AML-193 (cell line): ENCODE measurements at regions not wholly inside any gene's neighbourhood (a gene's known extent, or its start where the extent isn't known, plus 50 kb on each side); places are given as distances from the start of the nearest gene placed in this dataset.
"Not testable (repeated sequence)": the region's sequence is repeated elsewhere in the genome, so short reads cannot be mapped to it uniquely, and the experiment has no call there.

Experiments
- DNase-seq, 2 experiments: peaks; one replicate each; lab custom pipeline; 2025; lab: John Stamatoyannopoulos, UW

GRCh38 chr9:113705306-113705927 is 170.7 kb upstream of the ZNF618 start:
- DNase-seq = no peak

DNA sequence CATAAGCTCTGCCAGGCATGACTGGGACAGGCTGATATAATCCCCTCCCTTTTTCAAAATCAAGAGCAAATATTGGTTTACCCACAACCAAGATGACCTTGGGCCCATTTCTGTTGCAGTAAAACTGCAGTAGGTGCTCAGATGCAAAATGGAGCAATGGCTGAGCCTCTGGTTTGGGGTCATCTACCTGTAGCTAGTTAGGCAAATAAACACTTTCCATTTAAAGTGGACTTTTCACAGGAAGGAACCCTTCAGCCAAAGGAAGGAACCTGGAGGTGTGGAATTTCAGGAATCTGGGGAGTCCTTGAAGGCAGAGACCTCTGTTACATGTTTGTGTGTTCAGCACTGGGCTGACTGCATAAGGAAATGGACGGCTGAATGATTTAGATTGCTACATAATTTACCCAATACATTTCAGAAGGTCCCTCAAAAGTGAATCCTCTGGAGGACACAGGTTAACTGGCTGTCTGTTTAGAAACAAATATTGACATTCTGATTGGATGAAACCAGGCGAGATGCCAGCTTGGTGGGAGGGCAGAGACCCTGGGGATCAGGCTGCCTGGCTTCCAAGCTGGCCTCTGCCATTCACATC is 170.1 kb upstream of the ZNF618 start:
- DNase-seq = no peak

DNA sequence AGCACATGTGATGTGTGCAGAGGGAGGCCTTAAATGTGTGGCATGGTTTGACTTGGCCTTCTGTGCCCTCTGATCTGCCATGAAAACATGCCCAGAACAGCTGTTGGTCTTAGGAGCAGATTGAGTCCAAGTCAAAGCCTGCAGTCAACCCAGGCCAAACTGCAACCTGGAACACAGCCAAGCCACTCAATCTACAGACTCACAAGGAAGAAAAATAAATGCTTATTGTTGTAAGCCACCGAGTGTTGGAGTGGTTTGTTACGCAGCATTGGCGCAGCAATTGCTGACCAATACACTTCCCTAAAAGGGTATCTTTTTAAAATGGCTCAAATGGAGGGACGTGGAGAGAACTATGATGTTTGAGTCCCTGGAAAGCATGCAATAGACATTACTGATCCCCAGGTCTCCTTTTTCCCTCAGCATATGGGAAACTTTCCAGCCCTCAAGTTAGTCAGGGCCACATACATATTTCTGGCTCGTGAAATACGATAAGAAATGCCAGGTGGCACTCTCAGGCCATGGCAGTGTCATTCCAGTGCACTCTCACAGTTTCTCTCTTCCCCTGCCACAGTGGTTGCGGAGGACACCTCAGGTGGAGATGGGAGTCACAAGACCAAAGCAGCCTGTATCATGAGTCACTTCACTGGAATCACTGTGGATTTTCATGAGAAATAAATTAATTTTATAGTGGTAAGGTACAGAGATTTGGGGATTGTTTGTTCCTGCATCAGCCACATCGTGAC is 168.0 kb upstream of the ZNF618 start:
- no peak for DNase-seq

GRCh38 chr9:113708821-113709713 is 167.0 kb upstream of the ZNF618 start:
- DNase-seq = no peak

DNA sequence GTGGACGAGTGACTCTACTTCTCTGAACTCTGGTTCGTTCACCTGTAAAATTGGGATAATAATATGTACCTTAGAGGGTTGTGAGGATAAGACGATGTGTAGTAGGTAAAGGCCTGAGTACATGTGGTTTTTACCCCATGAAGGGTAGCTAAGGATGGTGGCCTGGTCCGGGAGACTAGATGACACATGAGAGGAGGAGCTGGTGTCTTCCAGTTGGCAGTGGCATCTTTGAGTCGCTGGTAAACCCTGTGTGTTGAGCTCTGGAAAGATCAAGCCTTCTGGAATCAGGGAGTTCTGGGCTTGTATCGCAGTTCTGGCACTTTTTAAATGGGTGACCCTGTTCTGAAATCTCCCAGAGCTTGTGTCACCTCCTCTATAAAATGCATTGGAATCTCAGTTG is 166.4 kb upstream of the ZNF618 start:
- DNase-seq = no peak

GRCh38 chr9:113711251-113711650 is 164.9 kb upstream of the ZNF618 start:
- no peak for DNase-seq

GRCh38 chr9:113712053-113712452 is 164.1 kb upstream of the ZNF618 start:
- no peak for DNase-seq

DNA sequence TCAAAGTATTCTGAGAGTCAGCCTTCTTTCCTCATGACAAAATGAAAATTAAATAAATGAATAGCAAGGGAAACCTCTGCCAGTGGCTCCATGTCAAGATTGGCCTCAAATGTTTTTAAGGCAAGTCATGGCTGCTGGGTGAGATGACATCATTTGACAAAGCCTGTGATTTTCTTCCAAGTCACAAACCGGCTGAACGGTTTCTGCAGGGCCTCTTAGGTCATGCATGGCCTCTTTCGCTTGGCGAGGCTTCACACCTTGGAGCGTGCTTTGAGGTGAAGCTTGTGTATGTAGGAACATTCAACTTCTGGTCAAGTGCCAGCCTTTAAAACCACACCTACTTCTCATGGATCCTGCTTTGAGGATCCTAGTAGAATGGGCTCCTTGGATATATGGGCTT is 161.0 kb upstream of the ZNF618 start:
- no peak for DNase-seq

GRCh38 chr9:113719919-113720318 is 156.2 kb upstream of the ZNF618 start:
- no peak for DNase-seq

- no peak for DNase-seq
Measured at GRCh38 chr9:113720495-113720894, 155.6 kb upstream of the ZNF618 start.

- no peak for DNase-seq
Measured at GRCh38 chr9:113721856-113722255, 154.3 kb upstream of the ZNF618 start.

GRCh38 chr9:113724202-113724601 is 151.9 kb upstream of the ZNF618 start:
- DNase-seq = no peak

GRCh38 chr9:113728989-113729388 is 147.1 kb upstream of the ZNF618 start:
- DNase-seq = no peak

- DNase-seq = no peak
Measured at GRCh38 chr9:113734826-113735225, 141.3 kb upstream of the ZNF618 start.

DNA sequence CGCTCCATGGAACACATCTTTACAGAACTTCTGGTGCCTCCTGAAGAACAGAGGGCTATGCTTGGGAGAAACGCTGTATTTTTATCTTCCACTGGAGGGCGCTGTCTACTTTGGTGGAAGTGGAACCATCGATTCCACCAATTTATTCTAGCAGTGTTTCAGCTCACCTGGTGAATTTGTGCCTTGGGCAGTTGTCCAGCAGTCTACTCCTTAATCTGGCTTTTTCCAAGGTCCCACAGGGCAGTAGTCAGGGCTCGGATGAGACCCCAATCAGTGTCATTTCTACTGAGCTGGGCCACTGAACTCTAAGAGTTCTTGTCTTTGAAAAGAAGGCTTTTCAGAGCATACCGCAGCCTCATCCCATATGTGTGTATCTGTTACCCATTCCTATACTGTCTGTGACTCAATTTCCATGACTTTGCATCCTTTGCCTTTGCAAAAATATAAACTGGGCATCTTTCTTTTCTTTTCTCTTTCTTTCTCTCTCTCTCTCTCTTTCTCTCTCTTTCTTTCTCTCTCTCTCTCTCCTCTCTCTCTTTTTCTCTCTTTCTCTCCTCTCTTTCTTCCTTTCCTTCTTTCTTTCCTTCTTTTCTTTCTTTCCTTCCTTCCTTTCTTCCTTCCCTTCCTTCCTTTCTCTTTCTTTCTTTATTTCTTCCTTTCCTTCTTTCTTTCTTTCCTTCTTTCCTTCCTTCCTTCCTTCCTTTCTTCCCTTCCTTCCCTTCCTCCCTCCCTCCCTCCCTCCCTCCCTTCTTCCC is 138.4 kb upstream of the ZNF618 start:
- peak; percentile 14 to 22 for DNase-seq

DNA sequence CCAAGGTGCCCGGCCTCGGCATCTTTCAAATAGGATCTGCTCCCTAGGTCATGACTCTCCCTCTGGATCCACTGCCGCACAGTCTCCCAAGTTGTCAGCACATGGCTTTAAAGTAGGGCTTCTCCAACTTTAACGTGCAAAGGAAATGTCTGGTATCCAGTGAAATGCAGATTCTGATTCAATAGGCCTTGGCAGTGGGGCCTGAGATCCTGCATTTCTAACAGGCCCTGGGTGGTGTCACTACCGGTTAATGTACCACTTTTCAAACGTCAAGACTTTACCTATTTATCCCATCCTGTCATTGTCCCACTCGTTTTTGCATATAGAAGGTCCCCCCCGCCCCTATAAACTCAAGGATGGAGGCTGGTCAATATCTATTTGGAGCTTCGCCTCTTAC is 137.6 kb upstream of the ZNF618 start:
- DNase-seq = no peak

GRCh38 chr9:113738893-113739604 is 137.1 kb upstream of the ZNF618 start:
- no peak for DNase-seq

GRCh38 chr9:113739605-113740507 is 136.3 kb upstream of the ZNF618 start:
- DNase-seq = not testable (repeated sequence)

DNA sequence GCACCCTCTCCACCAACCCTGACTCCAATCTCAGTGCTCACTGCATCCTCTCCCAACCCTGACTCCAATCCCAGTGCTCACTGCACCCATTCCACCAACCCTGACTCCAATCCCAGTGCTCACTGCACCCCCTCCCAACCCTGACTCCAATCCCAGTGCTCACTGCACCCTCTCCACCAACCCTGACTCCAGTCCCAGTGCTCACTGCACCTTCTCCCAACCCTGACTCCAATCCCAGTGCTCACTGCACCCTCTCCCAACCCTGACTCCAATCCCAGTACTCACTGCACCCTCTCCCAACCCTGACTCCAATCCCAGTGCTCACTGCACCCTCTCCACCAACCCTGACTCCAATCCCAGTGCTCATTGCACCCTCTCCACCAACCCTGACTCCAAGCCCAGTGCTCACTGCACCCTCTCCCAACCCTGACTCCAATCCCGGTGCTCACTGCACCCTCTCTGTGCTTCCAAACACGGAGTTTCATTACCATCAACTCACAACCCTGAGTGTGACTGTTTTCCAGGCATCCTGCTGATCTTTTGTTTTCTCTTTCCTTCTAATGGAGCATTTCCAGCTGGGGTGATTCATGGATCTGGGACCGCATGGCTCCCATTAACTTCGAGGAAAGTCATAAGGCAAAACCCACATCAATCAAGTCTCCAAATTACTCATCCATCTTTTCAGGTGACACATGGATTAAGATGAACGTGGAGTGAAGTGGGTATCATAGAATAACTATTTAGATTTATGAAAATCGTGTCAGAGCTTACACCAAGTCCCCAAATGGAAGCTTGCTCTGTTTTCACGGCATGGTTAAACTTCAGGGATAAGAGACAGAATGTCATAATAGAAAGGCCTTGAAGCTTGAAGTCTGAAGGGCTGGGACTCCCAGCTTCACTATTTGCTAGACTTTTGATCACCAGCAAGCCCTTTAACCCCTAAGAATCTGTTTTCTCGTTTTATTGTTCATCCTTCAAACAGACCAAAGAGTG is 135.3 kb upstream of the ZNF618 start:
- not testable (repeated sequence) for DNase-seq
